Left renal pelvis (tissue), 4 donors: ENCODE measurements at regions not wholly inside any gene's neighbourhood (a gene's known extent, or its start where the extent isn't known, plus 50 kb on each side); places are given as distances from the start of the nearest gene placed in this dataset.
"Not testable (repeated sequence)": the region's sequence is repeated elsewhere in the genome, so short reads cannot be mapped to it uniquely, and the experiment has no call there.

Experiments used
- DNase-seq, 4 donors: peaks; one replicate each; pipeline ENCODE4 v3.0.0-alpha.2; 2013; ENCODE audit warnings: low read depth in 4 of 4, low spot score in 3 of 4

GRCh38 chr15:75764845-75765550 lies 52.4 kb upstream of the CSPG4 start:
- DNase-seq: not testable (repeated sequence)

- not testable (repeated sequence) for DNase-seq
Observed at GRCh38 chr15:75763635-75764600, 51.3 kb upstream of the CSPG4 start.

- no peak for DNase-seq
Observed at GRCh38 chr15:75763137-75763611, 50.5 kb upstream of the CSPG4 start.
